H1 (cell line): ENCODE measurements at regions not wholly inside any gene's neighbourhood (a gene's known extent, or its start where the extent isn't known, plus 50 kb on each side); places are given as distances from the start of the nearest gene placed in this dataset.

Experiments
- CTCF ChIA-PET: fragments of 300-600 bp; sonication (Branson Sonifier 250); formaldehyde crosslinking; loops from one replicate; lab custom pipeline; 2021; ENCODE audit not compliant: partially characterized antibody; lab: Charles Lee
- POLR2A ChIA-PET: fragments of 300-600 bp; sonication (Branson Sonifier 250); formaldehyde crosslinking; loops from one replicate; lab custom pipeline; 2021; ENCODE audit warnings: inconsistent platforms; ENCODE audit not compliant: partially characterized antibody; lab: Charles Lee
- DNase-seq, 2 experiments: peaks; one replicate each; pipeline versions ENCODE4 v3.0.0 to v3.0.0-alpha.2; 2010 to 2022; ENCODE audit warnings: low spot score in 2 of 2, low read depth in 1 of 2, mixed read lengths in 1 of 2
- FAIRE-seq: peaks from 2 replicates; lab custom pipeline; 2011; peaks lifted over from hg19 to GRCh38; lab: Jason Lieb, UNC
- H2AFZ ChIP-seq: 2 replicates; pipeline ENCODE4 v1.8.1; 2012; ENCODE audit warnings: low read length, inconsistent platforms
- H2AK5ac ChIP-seq: 2 replicates; pipeline ENCODE4 v1.6.1; 2013; ENCODE audit warnings: low read depth, low read length
- H2BK120ac ChIP-seq: replicated peaks from 2 replicates; pipeline ENCODE3; 2013; ENCODE audit warnings: low read depth, low read length, inconsistent platforms
- H2BK12ac ChIP-seq: 2 replicates; pipeline ENCODE4 v1.6.1; 2013; ENCODE audit warnings: low read depth, low read length
- H2BK15ac ChIP-seq: 2 replicates; pipeline ENCODE4 v1.6.1; 2013; ENCODE audit warnings: low read length
- H2BK20ac ChIP-seq: 2 replicates; pipeline ENCODE4 v1.6.1; 2013; ENCODE audit warnings: low read length
- H2BK5ac ChIP-seq: 2 replicates; pipeline ENCODE4 v1.6.1; 2013; ENCODE audit warnings: low read depth, low read length
- H3K14ac ChIP-seq: 2 replicates; pipeline ENCODE4 v1.6.1; 2013; ENCODE audit warnings: inconsistent platforms; ENCODE audit not compliant: insufficient read length
- H3K18ac ChIP-seq: 2 replicates; pipeline ENCODE4 v1.6.1; 2013; ENCODE audit warnings: low read length; ENCODE audit errors: extremely low read depth
- H3K23ac ChIP-seq: 2 replicates; pipeline ENCODE4 v1.6.1; 2013; ENCODE audit warnings: inconsistent platforms; ENCODE audit not compliant: insufficient read length
- H3K23me2 ChIP-seq: 2 replicates; pipeline ENCODE4 v1.6.1; 2013; ENCODE audit warnings: low read depth, low read length
- H3K27ac ChIP-seq: 2 replicates; pipeline ENCODE4 v1.6.1; 2011; ENCODE audit warnings: low read depth, low read length, inconsistent platforms
- H3K27me3 ChIP-seq, 4 experiments: replicated peaks in 1 of 4; 1 replicate in 1 of 4; 2 replicates in 3 of 4; pipeline versions ENCODE4 v1.6.1 to v1.8.1; 2011 to 2013; ENCODE audit warnings: low read length in 3 of 4, mild to moderate bottlenecking in 3 of 4, inconsistent platforms in 2 of 4, mixed read lengths in 2 of 4, moderate library complexity in 1 of 4; ENCODE audit not compliant: control insufficient read depth in 3 of 4, insufficient read depth in 3 of 4; ENCODE audit errors: extremely low read depth in 1 of 4
- H3K36me3 ChIP-seq, 4 experiments: 2 replicates each; pipeline versions ENCODE4 v1.6.1 to v1.8.1; 2011 to 2013; ENCODE audit warnings: mild to moderate bottlenecking in 4 of 4, low read length in 3 of 4, moderate library complexity in 2 of 4, control low read depth in 1 of 4, inconsistent platforms in 1 of 4; ENCODE audit not compliant: insufficient read depth in 4 of 4, control insufficient read depth in 2 of 4
- H3K4ac ChIP-seq: replicated peaks from 2 replicates; pipeline ENCODE3; 2013; ENCODE audit warnings: low read length, low read depth, mixed read lengths, inconsistent platforms; ENCODE audit not compliant: insufficient read length
- H3K4me1 ChIP-seq, 4 experiments: replicated peaks in 1 of 4; 1 replicate in 1 of 4; 2 replicates in 3 of 4; pipeline versions ENCODE4 v1.6.1 to v1.8.1; 2011 to 2013; ENCODE audit warnings: low read length in 3 of 4, inconsistent platforms in 2 of 4, mixed read lengths in 1 of 4; ENCODE audit not compliant: insufficient read depth in 4 of 4, control insufficient read depth in 3 of 4
- H3K4me2 ChIP-seq, 2 experiments: 2 replicates each; pipeline versions ENCODE4 v1.6.1 to v1.8.1; 2011 to 2013; ENCODE audit warnings: low read depth in 2 of 2, low read length in 2 of 2, control low read depth in 1 of 2, inconsistent platforms in 1 of 2, mild to moderate bottlenecking in 1 of 2; ENCODE audit not compliant: insufficient read depth in 1 of 2
- H3K4me3 ChIP-seq, 4 experiments: fragments of 200-600, 300-600 bp in 1 of 4; sonication (generic), shearing (Covaris generic), sonication (Bioruptor Twin) in 1 of 4; 2 replicates each; pipeline versions ENCODE4 v1.5.1 to v1.8.1; 2011 to 2016; ENCODE audit warnings: low read length in 4 of 4, low read depth in 3 of 4, control low read depth in 2 of 4, inconsistent platforms in 2 of 4, mild to moderate bottlenecking in 2 of 4, mixed read lengths in 1 of 4, moderate library complexity in 1 of 4; ENCODE audit not compliant: insufficient read depth in 2 of 4; ENCODE audit errors: extremely low read depth in 1 of 4
- H3K56ac ChIP-seq: replicated peaks from 2 replicates; pipeline ENCODE3; 2013; ENCODE audit warnings: low read depth, mild to moderate bottlenecking, mixed read lengths, low read length, inconsistent platforms; ENCODE audit not compliant: insufficient read length
- H3K79me1 ChIP-seq: 2 replicates; pipeline ENCODE4 v1.6.1; 2013; ENCODE audit warnings: low read depth, low read length, control low read depth
- H3K79me2 ChIP-seq, 2 experiments: 2 replicates each; pipeline versions ENCODE4 v1.6.1 to v1.8.1; 2012 to 2013; ENCODE audit warnings: low read length in 2 of 2, mild to moderate bottlenecking in 2 of 2, inconsistent platforms in 1 of 2; ENCODE audit not compliant: insufficient read depth in 2 of 2, control insufficient read depth in 1 of 2
- H3K9ac ChIP-seq, 4 experiments: replicated peaks in 1 of 4; 1 replicate in 1 of 4; 2 replicates in 3 of 4; pipeline versions ENCODE4 v1.6.1 to v1.8.1; 2011 to 2013; ENCODE audit warnings: low read depth in 3 of 4, low read length in 3 of 4, control low read depth in 2 of 4, mild to moderate bottlenecking in 2 of 4, moderate library complexity in 2 of 4, inconsistent platforms in 1 of 4; ENCODE audit errors: extremely low read depth in 1 of 4
- H3K9me3 ChIP-seq, 2 experiments: 2 replicates each; pipeline versions ENCODE4 v1.6.1 to v1.8.1; 2012 to 2013; ENCODE audit warnings: mild to moderate bottlenecking in 2 of 2, moderate library complexity in 2 of 2, control low read depth in 1 of 2, inconsistent platforms in 1 of 2, low read depth in 1 of 2, low read length in 1 of 2, mixed read lengths in 1 of 2; ENCODE audit not compliant: insufficient read depth in 2 of 2
- H4K20me1 ChIP-seq, 2 experiments: replicated peaks in 1 of 2; 2 replicates each; pipeline versions ENCODE3 to v1.8.1; 2011 to 2013; ENCODE audit warnings: inconsistent platforms in 2 of 2, low read length in 2 of 2, mild to moderate bottlenecking in 1 of 2; ENCODE audit not compliant: insufficient read depth in 2 of 2, control insufficient read depth in 1 of 2
- H4K5ac ChIP-seq: 2 replicates; pipeline ENCODE4 v1.6.1; 2013; ENCODE audit warnings: low read length, low read depth, mixed read lengths, inconsistent platforms; ENCODE audit not compliant: insufficient read length
- H4K8ac ChIP-seq: 2 replicates; pipeline ENCODE4 v1.8.0; 2013; ENCODE audit warnings: mild to moderate bottlenecking, moderate library complexity, low read length, inconsistent platforms; ENCODE audit not compliant: insufficient read depth; ENCODE audit errors: extremely low read depth
- H4K91ac ChIP-seq: replicated peaks from 2 replicates; pipeline ENCODE3; 2013; ENCODE audit warnings: low read length, mixed read lengths, inconsistent platforms; ENCODE audit not compliant: insufficient read length
- BRCA1 ChIP-seq: IDR thresholded peaks from 2 replicates; pipeline ENCODE4 v1.6.1; 2012; ENCODE audit warnings: low read depth, low read length, improper control_type of control experiment
- FOSL1 ChIP-seq: IDR thresholded peaks from 2 replicates; pipeline ENCODE4 v1.6.1; 2011; ENCODE audit warnings: mild to moderate bottlenecking, low read depth, low read length, moderate library complexity; ENCODE audit not compliant: insufficient read depth
- HDAC2 ChIP-seq, 2 experiments: fragments of 300-600 bp in 1 of 2; sonication (generic) in 1 of 2; IDR thresholded peaks; 2 replicates each; pipeline ENCODE4 v1.6.1; 2011 to 2012; ENCODE audit warnings: low read depth in 2 of 2, low read length in 2 of 2, mild to moderate bottlenecking in 2 of 2, moderate library complexity in 2 of 2, borderline replicate concordance in 1 of 2, inconsistent platforms in 1 of 2
- HDAC6 ChIP-seq: IDR thresholded peaks from one replicate; pipeline ENCODE4 v1.7.1; 2012; ENCODE audit warnings: low read depth, mild to moderate bottlenecking, inconsistent platforms, low read length, moderate library complexity
- NRF1 ChIP-seq: IDR thresholded peaks from 2 replicates; pipeline ENCODE4 v1.6.1; 2011; ENCODE audit warnings: mild to moderate bottlenecking, low read depth, low read length, improper control_type of control experiment
- SAP30 ChIP-seq: fragments of 300-600 bp; sonication (generic); IDR thresholded peaks from 2 replicates; pipeline ENCODE4 v1.7.1; 2012; ENCODE audit warnings: low read length, moderate library complexity, mild to moderate bottlenecking, inconsistent platforms; ENCODE audit not compliant: insufficient read depth, insufficient replicate concordance
- SP2 ChIP-seq: IDR thresholded peaks from 2 replicates; pipeline ENCODE4 v1.6.1; 2012; ENCODE audit warnings: mild to moderate bottlenecking, low read length, inconsistent platforms
- YY1 ChIP-seq: IDR thresholded peaks from 2 replicates; pipeline ENCODE4 v1.6.1; 2011; ENCODE audit warnings: low read depth, mild to moderate bottlenecking, low read length
- WGBS, 2 experiments: shearing (Covaris generic) in 1 of 2; methylation state at CpG; one replicate each; pipeline versions ENCODE4 v1.1.6 to v1.1.7; 2013 to 2015; ENCODE audit warnings: low lambda C conversion rate in 2 of 2, mixed read lengths in 2 of 2, inconsistent platforms in 1 of 2, low coverage in 1 of 2, missing lambda C conversion rate in 1 of 2; ENCODE audit not compliant: insufficient replicate concordance in 2 of 2, insufficient coverage in 1 of 2, insufficient read length in 1 of 2; ENCODE audit errors: extremely low coverage in 1 of 2, missing lambda C conversion rate in 1 of 2; 5-methylcytosine and 5-hydroxymethylcytosine counted together

DNA sequence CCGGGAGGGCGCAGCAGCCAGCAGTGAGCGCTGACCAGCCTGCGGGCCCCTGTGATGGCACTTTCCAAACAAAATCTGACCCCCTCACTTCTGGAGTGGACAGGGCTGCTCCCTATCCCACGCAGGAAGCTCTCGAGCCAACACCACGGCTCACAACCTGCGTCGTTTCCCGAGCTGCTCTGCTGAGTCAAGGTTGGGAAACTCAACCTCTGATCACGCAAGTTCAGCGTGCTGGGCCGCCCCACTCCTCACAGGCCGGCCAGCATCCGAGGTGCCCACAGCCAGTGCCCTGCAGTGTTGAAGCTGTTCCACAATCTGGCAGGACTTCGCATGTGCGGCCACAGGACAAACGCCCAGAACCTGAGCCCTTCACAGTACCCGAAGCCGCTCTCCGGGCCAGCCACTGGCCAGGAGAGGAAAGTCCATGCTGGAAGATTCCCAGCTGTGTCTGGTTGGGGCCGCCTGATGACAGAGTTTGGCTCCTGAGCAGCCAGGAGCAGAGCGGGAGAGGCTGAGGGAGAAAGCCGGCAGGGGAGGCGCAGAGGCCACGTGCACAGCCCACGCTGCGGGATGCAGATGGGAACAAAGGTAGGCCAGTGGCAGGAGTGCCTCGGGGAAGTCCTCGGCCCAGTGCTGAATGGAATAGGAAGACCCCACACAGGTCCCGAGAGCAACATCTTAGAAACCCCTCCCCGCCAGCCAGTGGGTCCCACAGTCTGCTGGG, 263.3 kb upstream of the TCERG1L start:
- H3K56ac ChIP-seq: no peak overlapping the region
- H2AFZ ChIP-seq: peak overlapping the region; percentile 32; the same call in 1 of the 2 replicates
- H4K20me1 ChIP-seq: no peaks in the 10 kb centered on the region
- H2BK15ac ChIP-seq: no peak overlapping the region
- no peak overlapping the region for H3K23ac ChIP-seq
- H3K9ac ChIP-seq: no peak overlapping the region
- WGBS, 2 experiments: 94% methylated on average over 29 of the region's 32 CpGs; no CpG with 5 or more reads in 1 of the 2 experiments
- no peak overlapping the region for H4K5ac ChIP-seq
- no peaks in the 10 kb centered on the region for H3K36me3 ChIP-seq
- no peaks in the 10 kb centered on the region for H3K9me3 ChIP-seq
- no peaks in the 10 kb centered on the region for H3K27me3 ChIP-seq
- H3K4me1 ChIP-seq: no peaks in the 10 kb centered on the region; a peak in 1 of 7 replicates
- H2BK5ac ChIP-seq: no peak overlapping the region
- ChIA-PET POLR2A (no interaction called here), CTCF (interaction anchor here (0.6 to 2.1 kb wide), 6 partner anchors 11 to 404 kb away, joined by 3 to 6 read pairs (median 4); no protein-coding TSS in a partner anchor)
- no peaks in the 10 kb centered on the region for H3K23me2 ChIP-seq
- H3K4me2 ChIP-seq: no peak overlapping the region
- H3K4ac ChIP-seq: no peak overlapping the region
- H3K4me3 ChIP-seq: no peak overlapping the region
- no peak overlapping the region for H2BK120ac ChIP-seq
- H2BK12ac ChIP-seq: no peak overlapping the region
- no peak overlapping the region for H2BK20ac ChIP-seq
- H3K27ac ChIP-seq: no peak overlapping the region
- DNase-seq (no peak), FAIRE-seq (no peak)
- H4K91ac ChIP-seq: no peak overlapping the region
- H2AK5ac ChIP-seq: no peak overlapping the region
- H3K79me2 ChIP-seq: no peaks in the 10 kb centered on the region
- H3K14ac ChIP-seq: no peak overlapping the region
- H4K8ac ChIP-seq: no peak overlapping the region
- TF ChIP-seq NRF1 (no peak), SP2 (no peak), YY1 (no peak), HDAC6 (no peak), FOSL1 (no peak), BRCA1 (no peak), SAP30 (no peak), HDAC2 (IDR thresholded peaks at IDR 0.05; ENCODE audit: borderline replicate concordance in 1 of 2, low read depth in 2 of 2, low read length in 2 of 2) (no peak)
- H3K18ac ChIP-seq: no peak overlapping the region
- no peaks in the 10 kb centered on the region for H3K79me1 ChIP-seq
